NCI-H2196 (cell line): ENCODE measurements at regions not wholly inside any gene's neighbourhood (a gene's known extent, or its start where the extent isn't known, plus 50 kb on each side); places are given as distances from the start of the nearest gene placed in this dataset.
A peak's percentile ranks its signal among the peaks of the same experiment; 100 is the strongest.
"Not testable (repeated sequence)": the region's sequence is repeated elsewhere in the genome, so short reads cannot be mapped to it uniquely, and the experiment has no call there.

Experiments used
- DNase-seq: peaks from one replicate; lab custom pipeline; 2025; ENCODE audit not compliant: unreplicated experiment; lab: John Stamatoyannopoulos, UW

DNA sequence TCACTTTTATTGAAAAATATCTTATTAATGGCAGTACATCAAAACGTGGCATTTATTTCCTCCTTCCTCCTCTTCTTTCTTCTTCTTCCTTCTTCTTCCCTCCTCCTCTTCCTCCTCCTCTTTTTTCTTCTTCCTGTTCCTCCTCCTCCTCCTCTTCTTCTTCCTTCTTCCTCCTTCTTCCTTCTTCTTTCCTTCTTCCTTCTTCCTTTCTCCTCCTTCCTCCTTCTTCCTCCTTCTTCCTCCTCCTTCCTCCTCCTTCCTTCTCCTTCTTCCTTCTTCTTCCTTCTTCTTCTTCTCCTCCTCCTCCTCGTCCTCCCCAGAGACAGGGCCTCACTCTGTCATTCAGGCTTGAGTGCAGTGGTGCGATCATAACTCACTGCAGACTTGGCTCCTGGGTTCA, 457.2 kb downstream of the AEBP2 start:
- DNase-seq: no peak

DNA sequence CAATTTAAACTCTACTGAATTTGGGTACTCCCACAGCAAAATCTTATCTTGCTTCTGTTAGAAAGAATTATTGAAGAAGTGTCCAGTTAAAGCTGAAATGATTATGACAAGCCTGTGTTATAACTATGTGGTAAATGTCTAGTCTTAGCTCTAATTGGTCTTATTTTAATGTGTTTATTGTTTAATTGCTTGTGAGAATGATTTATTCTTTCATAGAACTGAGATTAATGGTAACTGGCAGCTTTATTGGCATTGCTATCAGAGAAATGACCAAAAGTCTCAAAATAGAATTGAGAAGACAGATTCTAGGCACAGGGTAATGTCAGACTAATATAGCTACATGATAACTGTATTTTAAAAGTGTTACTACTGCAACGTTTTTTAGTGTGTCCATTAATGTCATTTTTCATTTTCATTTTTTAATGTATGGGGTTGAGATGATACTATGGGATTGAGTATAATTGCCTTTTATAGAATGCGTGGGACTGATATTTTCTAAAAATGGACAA, 458.7 kb downstream of the AEBP2 start:
- no peak for DNase-seq

DNA sequence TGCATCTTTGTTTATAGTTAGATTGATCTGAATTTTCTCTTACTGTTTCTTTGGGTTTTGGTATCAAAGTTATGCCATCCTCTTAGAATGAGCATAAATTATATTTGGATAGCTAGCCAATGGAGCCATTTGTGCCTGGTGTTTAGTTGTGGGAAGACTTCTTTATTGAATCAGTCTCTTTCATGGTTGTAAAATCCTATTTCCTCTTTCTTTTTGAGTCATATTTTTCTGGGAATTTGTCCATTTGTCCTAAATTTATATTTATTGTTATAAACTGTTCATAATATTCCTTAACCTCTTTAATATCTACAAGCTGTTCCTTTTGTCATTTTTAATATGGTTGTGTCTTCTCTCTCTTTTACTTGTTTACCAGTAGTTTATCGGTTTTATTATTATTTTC, 462.5 kb downstream of the AEBP2 start:
- DNase-seq: no peak

DNA sequence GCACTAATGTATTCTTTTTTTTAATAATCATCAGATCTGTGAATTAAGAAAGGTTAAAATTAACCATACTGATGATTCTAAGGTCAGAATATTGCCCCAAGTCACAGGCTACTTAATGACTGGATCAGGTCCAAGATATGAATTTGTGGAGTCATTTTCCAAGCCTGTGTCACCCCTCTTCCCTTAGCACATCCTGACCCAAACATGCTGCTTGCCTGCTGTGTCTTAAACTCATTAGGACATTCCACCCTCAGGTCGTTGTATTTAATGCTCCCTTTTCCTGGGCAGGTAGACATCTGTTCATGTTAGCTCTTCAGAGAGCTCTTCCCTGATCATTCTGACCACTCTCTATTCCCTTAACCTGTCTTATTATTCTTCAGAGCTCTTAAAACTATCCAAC, 463.5 kb upstream of the PDE3A start:
- no peak for DNase-seq

DNA sequence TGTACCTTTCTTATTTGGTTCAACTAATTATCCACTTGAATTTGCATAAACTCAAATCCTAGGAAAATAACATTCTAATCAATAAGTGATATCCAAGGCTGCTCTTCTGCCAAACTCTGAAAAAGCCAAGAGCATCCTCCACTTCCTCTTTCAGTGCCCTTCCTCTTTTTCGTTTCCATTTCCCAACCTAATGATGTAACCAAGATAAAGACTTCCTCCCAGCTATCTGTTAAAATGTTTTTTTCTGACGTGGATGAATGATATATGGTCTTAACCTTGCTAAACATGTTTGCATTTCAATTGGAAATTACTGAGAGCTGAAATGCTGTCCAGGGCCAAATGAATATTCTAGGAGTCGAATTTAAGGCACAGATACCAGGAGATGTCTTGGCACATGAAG, 459.5 kb upstream of the PDE3A start:
- no peak for DNase-seq

DNA sequence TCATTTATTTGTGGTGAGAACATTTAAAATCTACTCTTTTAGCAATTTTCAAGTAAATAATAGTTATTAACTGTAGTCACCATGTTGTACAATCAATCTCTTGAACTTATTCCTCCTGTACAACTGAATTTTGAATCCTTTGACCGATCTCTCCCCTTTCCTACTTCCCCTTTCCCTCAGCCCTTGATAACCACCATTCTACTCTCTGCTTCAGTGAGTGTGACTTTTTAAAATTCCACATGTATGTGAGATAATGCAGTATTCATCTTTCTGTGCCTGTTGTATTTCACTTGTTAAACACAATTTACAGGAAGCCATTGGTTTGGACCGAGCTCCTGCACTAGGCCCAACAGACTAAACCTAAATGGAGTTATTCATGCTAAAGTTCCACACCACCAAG, 458.9 kb upstream of the PDE3A start:
- DNase-seq: no peak

DNA sequence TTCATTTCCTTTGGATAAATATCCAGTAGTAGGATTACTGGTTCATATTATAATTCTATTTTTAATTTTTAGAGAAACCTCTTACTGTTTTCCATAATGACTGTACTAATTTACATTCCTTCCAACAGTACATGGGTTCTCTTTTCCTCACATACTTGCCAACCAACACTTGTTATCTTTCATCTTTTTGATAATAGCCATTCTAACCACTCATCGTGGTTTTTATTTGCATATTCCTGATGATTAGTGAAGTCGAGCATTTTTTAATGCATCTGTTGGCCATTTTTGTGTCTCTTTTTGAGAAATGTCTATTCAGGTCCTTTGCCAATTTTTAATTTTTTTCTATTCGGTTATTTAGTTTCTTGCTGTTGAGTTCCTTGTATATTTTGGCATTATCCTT, 457.7 kb upstream of the PDE3A start:
- no peak for DNase-seq

DNA sequence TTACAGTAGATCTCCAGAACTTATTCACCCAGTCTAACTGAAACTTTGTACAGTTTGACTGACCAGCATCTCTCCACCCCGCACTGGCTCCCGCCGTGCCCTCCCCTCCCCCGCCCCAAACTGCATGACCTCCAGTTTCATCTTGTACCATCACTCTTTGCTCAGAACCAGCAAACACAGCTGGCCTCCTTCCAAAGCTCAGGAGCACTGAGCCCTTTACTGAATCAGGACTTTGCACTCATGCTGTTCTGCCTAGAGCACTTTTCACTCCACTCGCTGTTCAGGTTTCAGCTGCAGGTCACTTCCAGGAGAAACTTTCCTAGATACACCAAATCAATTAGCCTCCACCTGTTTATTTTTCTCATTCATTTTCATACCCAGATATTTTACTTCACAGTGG, 455.3 kb upstream of the PDE3A start:
- DNase-seq: no peak

DNA sequence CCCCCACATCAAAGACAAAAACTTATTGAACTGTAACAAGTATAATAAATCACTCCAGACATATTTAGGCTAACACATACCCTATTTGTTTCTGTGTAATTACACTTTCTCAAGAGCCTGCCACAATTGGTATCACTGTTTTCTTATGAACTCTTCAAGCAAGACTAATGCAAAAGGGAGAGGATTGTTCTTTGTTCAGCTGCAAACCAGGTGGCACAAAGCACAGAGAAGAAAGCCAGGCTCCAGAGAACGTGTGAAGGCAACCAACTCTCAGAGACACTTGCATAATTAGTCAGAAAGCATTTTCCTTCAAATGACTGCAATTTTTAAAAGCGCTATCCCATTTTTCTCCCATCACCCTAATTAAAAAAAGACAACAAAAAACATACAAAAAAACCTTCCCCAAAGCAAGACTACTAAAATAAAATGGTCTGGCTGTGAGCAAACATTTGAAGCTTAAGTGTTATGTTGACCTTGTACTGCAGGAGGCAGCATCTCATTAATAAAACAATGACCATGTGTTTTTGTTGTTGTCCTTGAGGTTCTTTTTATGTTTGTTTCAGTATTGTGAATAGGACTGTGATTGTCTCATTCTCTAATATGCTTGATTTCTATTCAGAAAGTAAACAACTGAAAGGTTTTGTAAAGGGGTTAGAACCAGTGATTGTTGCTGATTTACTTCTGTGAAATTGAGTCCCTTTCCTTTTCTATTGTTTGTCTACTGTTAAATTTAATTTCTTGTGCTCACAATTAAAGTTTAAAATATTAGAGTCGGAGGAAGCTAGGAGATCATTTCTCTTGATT, 452.7 kb upstream of the PDE3A start:
- DNase-seq: peak; percentile 22

DNA sequence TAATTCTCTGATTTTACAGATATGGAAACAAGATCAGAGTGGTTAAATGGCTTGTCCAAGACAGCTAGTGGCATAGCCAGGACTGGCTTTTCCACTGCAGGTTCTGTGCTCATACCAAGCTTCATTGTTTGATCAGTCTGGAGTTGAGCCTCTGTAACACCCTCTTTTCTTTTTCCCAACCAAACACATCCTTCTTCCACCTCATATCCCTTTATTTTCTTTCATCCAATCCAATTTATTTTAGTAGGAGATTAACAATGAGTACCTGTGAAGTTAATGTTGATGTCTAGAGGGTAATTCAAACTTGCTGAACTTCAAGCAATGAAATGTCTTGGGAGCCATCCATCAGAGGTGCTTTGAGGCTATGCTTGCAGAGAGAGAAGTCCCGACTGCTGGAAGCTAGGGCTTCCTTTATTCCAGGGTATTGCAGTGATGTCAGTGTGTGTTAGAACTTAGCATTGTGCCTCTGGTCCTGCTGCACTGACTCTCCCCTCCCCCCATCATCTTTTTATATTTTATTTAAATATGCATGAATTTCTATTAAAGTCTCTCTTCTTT, 452.1 kb upstream of the PDE3A start:
- no peak for DNase-seq

DNA sequence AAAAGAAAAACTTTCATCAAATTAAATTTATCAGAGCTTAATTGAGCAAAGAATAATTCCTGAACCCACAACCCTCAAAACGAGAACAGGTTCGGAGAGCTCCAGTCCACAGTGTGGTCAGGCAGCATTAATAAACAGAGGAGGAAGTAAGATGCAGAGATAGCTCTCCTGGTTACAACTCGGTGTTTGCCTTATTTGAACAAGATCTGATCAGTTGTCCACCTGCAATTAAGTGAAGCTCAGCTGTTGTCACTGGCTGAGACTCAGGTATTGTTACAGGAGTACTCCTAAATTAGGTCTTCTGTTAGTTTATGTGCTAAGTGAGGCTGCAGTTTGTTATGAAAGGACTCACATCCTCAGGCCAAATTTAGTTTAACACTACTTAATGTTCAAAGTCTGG, 451.4 kb upstream of the PDE3A start:
- DNase-seq: peak; percentile 17

DNA sequence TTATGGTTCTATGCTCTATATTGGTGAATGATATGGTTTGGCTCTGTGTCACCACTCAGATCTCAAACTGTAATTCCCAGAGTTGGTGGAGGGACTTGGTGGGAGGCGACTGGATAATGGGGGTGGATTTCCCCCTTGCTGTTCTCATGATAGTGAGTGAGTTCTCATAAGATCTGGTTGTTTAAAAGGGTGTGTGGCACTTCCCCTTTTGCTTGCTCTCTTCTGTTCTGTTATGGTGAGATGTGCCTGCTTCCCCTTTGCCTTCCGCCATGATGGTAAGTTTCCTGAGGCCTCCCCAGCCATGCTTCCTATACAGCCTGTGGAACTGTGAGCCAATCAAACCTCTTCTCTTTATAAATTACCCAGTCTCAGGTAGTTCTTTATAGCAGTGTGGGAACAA, 446.6 kb upstream of the PDE3A start:
- DNase-seq: not testable (repeated sequence)

DNA sequence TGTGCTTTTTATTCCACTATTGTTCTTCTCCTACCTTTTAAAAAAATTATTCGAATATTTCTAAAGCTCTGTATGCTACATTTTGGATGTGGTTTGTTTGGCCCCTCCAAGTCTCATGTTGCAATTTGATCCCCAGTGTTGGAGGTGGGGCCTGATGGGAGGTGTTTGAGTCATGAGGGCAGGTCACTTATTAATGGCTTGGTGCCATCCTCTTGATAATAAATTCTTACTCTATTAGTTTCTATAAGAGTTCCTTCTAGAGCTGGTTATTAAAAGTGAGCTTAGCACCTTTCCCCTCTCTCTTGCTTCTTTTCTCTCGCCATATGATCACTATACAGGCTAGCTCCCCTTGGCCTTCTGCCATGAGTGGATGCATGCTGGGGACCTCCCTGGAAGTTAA, 445.6 kb upstream of the PDE3A start:
- DNase-seq: no peak

DNA sequence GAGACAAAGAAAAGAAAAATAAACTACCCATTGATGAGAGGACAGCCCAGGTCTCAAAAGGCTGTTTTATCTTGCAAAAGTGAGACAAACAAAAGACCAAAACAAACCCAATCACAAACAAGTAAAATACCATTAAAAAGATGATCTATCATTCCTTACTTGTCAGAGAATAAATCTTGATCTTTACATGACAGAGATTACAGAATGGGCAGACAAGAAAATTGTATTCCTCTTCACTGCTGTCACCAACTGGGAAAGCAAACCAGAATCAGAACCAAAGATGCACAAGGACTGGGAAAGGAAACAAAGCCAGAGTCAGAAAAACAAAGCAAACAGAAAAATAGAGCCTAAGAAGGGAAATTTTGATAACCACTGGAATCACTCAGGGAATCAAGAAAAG, 444.0 kb upstream of the PDE3A start:
- no peak for DNase-seq

DNA sequence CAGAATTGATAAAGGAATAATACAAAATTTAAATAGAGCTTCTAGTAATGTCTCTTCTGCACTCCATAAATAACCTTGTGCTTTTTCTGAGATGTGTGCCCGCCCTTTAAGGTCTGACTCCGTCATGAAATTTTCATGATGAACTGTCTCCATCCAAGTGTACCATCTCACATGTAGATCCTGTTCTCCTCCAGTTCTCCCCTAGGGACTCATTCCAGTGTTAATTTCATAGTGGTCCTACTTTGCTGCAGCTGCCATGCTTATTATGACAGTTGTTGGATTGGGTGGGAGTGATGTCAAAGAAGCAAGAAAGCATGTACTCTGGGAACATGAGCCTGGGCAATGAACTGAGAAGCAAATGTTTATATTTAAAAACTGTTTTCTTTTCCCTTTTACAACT, 442.5 kb upstream of the PDE3A start:
- DNase-seq: no peak

DNA sequence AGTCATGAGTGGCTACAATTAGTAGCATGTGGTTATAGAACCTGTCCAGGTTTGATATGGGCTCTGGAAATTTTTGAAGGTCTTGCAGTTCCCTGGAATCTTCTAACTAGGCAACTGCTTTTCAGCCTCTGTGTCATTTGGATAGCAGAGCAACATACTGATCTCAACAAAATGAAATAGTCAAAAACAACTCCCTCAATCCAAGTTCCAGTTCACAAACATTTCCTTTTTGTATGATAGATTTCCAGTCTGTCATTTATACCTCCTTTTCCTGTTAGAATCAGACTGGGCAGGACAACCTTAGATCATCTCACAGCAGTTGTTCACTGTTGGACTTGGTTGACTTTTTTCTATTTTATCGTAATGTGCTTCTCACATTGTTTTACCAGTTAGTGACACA, 442.1 kb upstream of the PDE3A start:
- no peak for DNase-seq

DNA sequence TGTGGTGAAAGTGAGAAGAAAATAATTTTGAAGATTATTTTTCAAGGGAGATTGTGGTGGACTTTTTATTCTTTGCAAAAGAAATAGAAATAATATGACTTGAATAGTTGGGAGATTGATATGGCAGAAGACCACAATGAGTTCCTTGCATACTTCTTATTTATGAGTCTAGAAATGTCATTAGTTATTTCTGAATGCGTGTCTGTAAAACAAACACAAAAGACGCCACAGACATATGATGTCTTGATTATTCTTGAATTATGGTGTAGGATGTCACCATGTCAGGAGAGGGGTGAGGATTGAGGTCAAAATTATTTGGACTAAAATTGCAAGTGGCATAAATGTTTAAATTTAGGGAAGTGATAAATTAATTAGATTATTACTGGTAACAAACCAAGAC, 440.7 kb upstream of the PDE3A start:
- DNase-seq: no peak

DNA sequence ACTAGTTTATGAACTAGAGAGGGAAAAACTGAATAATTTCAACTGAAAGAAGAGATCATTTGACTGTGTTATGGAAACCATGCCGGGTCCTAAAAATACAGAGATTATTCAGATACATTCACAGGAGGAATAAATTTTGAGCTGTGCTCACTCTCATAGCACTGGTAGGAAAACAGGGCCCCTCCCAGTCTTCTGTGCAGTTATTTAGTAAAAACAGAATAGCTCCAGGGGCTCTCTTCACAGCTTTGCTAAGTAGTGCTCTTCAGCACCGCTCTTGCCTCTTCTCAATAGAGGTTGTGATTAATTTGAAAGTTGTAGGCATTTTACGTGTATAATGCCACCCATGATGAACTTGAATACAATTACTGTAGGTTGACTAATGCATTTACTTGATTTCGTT, 435.9 kb upstream of the PDE3A start:
- DNase-seq: no peak

DNA sequence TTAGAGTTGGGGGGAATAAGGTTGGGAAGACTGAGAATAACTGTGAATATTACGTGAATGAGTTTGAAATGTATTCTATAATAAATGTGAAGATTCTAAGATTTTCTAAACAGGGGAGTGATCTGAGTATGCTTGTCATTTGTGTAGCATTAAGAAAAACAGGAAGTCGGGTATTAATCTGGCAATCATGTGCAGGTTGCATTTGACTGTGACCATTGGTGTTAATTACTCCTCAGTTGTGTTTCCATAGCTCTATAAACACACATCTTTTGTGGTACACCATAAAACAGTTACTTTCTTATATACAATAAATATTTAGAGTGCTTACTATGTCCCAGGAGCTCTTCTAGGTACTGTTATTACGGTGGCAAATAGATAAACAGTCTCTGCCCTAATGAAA, 434.4 kb upstream of the PDE3A start:
- DNase-seq: no peak

DNA sequence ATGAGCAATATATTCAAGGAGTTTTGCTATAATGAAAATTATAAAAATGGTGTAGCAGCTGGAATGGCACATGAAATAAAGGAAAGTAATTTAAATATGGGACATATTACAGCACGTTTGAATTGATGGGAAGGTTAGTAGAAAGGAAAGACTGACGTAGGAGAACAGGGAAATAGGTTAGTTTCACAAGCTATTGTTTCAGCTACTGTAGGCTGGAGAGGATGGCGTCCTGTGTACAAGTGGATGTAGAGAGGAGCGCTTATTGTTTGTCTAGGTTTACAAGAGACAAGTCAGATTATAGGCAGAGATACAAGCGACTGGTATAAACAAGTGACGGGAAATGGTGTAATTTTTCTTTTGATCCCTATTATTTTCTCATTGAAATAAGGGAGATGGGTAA, 431.2 kb upstream of the PDE3A start:
- no peak for DNase-seq

DNA sequence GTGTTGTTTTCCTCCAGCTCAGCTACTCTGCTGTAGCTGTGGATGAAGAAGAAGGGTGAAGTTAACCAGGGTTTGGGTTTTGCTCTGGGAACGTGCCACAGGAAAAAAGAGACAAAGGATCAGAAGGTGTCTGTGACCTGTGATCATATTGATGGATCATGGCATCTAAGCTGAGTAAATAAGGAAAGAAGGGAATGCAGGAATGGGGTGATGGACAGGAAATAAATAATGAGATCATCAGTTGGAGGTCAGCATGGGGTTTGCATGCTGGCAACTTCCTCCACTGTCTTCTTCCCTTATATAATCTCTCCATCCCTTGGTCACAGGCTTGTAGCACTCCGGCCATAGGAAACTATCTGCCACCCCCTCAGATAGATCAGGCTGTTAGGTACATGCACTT, 430.3 kb upstream of the PDE3A start:
- DNase-seq: no peak

DNA sequence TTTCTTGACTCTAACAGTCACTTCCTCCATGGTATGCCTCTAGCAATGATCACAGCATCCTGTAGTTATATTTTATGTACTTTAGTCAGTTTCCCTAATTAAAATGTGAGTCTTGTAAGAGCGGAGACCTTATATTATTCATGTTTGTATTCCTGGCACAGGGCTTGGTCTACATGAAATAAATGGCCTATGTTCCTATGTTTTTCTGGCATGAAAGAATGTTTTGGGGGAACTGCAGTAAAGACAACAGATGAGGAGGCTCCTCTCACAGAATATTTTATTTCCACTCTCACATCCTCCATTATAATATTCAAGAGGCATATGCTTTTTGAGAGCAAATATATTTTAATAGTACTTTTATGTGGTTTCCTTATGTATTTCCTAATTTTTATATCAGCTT, 429.8 kb upstream of the PDE3A start:
- no peak for DNase-seq

DNA sequence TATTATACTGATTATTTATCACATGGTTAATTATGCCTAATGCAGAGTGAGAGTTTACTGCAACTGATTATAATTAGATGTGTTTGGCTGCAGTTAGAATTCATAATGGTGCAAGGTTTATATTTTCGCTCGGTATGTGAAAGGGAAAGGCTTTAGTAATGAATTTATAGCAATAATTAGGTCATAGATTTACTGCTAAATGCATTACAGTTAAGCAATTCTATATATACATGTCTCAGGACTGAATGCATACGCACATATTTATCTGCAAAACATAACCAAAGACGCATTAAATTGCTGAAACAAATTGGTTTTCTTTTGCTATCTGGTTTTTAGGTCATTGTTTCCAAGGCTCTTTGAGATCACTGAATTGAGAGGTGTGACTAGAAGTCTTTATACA, 428.1 kb upstream of the PDE3A start:
- no peak for DNase-seq
